K562 (cell line): ENCODE measurements at regions not wholly inside any gene's neighbourhood (a gene's known extent, or its start where the extent isn't known, plus 50 kb on each side); places are given as distances from the start of the nearest gene placed in this dataset.

Experiments used
- ATAC-seq: fragments of 200-7000 bp; cut with Tn5 transposase; 3 replicates; pipeline ENCODE4 v1.9.1; 2020; ENCODE audit warnings: moderate library complexity
- BruUV-seq: library from RNA; stranded (reverse); fragments of 400-500 nt; replicated peaks from 2 replicates; lab custom pipeline; 2021; lab: Mats Ljungman, UMichigan
- CTCF ChIA-PET: fragments of 300-600 bp; formaldehyde crosslinking; extraction: SDS; loops from one replicate; lab custom pipeline; 2021; ENCODE audit warnings: low intra/inter-chr PET ratio; lab: Yijun Ruan, JAX
- POLR2A ChIA-PET: fragments of 300-600, 350-650 bp; sonication (Branson Sonifier 250); formaldehyde crosslinking; extraction: SDS; loops from one replicate; lab custom pipeline; 2021; ENCODE audit warnings: antibody characterized with exemption, inconsistent platforms; lab: Yijun Ruan, JAX
- DNase-seq, 4 experiments: peaks; one replicate each; pipeline versions ENCODE4 v3.0.0 to v3.0.0-alpha.2; 2011 to 2018; ENCODE audit warnings: low spot score in 3 of 4, mixed read lengths in 3 of 4; ENCODE audit errors: extremely low read depth in 1 of 4
- FAIRE-seq: peaks from 2 replicates; lab custom pipeline; 2011; peaks lifted over from hg19 to GRCh38; lab: Jason Lieb, UNC
- H2AFZ ChIP-seq: 2 replicates; pipeline ENCODE4 v1.6.0; 2011; ENCODE audit warnings: low read depth, low read length, control low read depth, inconsistent platforms
- H3K27ac ChIP-seq: fragments of 200-600 bp; 3 replicates; pipeline ENCODE4 v1.8.0; 2011; ENCODE audit warnings: low read depth, mild to moderate bottlenecking, control low read depth, inconsistent platforms, low read length, moderate library complexity, mixed read lengths; ENCODE audit errors: extremely low read depth
- H3K27me3 ChIP-seq, 2 experiments: fragments of 300-600 bp in 1 of 2; 2 replicates in 1 of 2; 3 replicates in 1 of 2; pipeline versions ENCODE4 v1.6.0 to v1.8.0; 2011; ENCODE audit warnings: inconsistent platforms in 2 of 2, low read length in 2 of 2, mild to moderate bottlenecking in 1 of 2, mixed read lengths in 1 of 2, moderate library complexity in 1 of 2; ENCODE audit not compliant: control insufficient read depth in 2 of 2, insufficient read depth in 2 of 2
- H3K36me3 ChIP-seq: fragments of 300-600 bp; 3 replicates; pipeline ENCODE4 v1.8.0; 2011; ENCODE audit warnings: mild to moderate bottlenecking, low read length, inconsistent platforms; ENCODE audit not compliant: control insufficient read depth, insufficient read depth
- H3K4me1 ChIP-seq, 2 experiments: fragments of 200-600 bp in 1 of 2; replicated peaks in 1 of 2; 2 replicates in 1 of 2; 3 replicates in 1 of 2; pipeline versions ENCODE4 v1.5.1 to v1.8.0; 2011; ENCODE audit warnings: inconsistent platforms in 2 of 2, low read length in 2 of 2, mild to moderate bottlenecking in 1 of 2, mixed read lengths in 1 of 2, moderate library complexity in 1 of 2; ENCODE audit not compliant: control insufficient read depth in 2 of 2, insufficient read depth in 2 of 2
- H3K4me2 ChIP-seq: 2 replicates; pipeline ENCODE4 v1.6.1; 2011; ENCODE audit warnings: low read length, control low read depth, inconsistent platforms, mixed read lengths; ENCODE audit not compliant: insufficient read depth
- H3K4me3 ChIP-seq: fragments of 200-600 bp; sonication (generic), shearing (Covaris generic); 2 replicates; pipeline ENCODE4 v1.5.1; 2016; ENCODE audit warnings: control low read depth, inconsistent platforms
- H3K79me2 ChIP-seq: fragments of 200-600 bp; 3 replicates; pipeline ENCODE4 v1.8.0; 2011; ENCODE audit warnings: low read length, inconsistent platforms; ENCODE audit not compliant: control insufficient read depth, insufficient read depth
- H3K9ac ChIP-seq, 2 experiments: 2 replicates each; pipeline versions ENCODE4 v1.6.0 to v1.6.1; 2011; ENCODE audit warnings: low read depth in 2 of 2, low read length in 2 of 2, control low read depth in 1 of 2, inconsistent platforms in 1 of 2, mild to moderate bottlenecking in 1 of 2, mixed read lengths in 1 of 2; ENCODE audit not compliant: insufficient read depth in 1 of 2
- H3K9me1 ChIP-seq: one replicate; pipeline ENCODE4 v1.6.0; 2011; ENCODE audit warnings: inconsistent platforms, mild to moderate bottlenecking, low read length, moderate library complexity; ENCODE audit not compliant: control insufficient read depth, insufficient read depth
- H3K9me3 ChIP-seq: replicated peaks from 2 replicates; pipeline ENCODE4 v1.5.1; 2011; ENCODE audit warnings: low read depth, low read length, inconsistent platforms; ENCODE audit not compliant: control insufficient read depth, insufficient read depth
- H4K20me1 ChIP-seq: replicated peaks from 2 replicates; pipeline ENCODE4 v1.6.1; 2011; ENCODE audit warnings: low read length, inconsistent platforms, mixed read lengths; ENCODE audit not compliant: control insufficient read depth, insufficient read depth
- CEBPB ChIP-seq: fragments of 450-650 bp; IDR thresholded peaks from 2 replicates; pipeline ENCODE4 v1.6.1; 2016; ENCODE audit warnings: missing genetic modification characterization, missing compliant biosample characterization
- CEBPG ChIP-seq, 3 experiments: fragments of 200-800 bp in 1 of 3; sonication (Bioruptor generic) in 1 of 3; sonication (generic) in 1 of 3; formaldehyde crosslinking in 1 of 3; IDR thresholded peaks in 2 of 3; conservative IDR thresholded peaks in 1 of 3; 2 replicates each; pipeline versions ENCODE4 v1.6.1 to v1.8.0; 2016 to 2022; ENCODE audit warnings: missing compliant biosample characterization in 2 of 3, missing genetic modification characterization in 2 of 3, mild to moderate bottlenecking in 1 of 3, missing genetic modification reagents in 1 of 3
- DPF2 ChIP-seq: fragments of 450-650 bp; IDR thresholded peaks from 2 replicates; pipeline ENCODE4 v1.6.1; 2016
- JUN ChIP-seq, 2 experiments: sonication (generic) in 1 of 2; formaldehyde crosslinking in 1 of 2; IDR thresholded peaks; 2 replicates each; pipeline versions ENCODE4 v1.6.1 to v1.8.0; 2012 to 2022; ENCODE audit warnings: borderline replicate concordance in 2 of 2, mild to moderate bottlenecking in 2 of 2, improper control_type of control experiment in 1 of 2, low read depth in 1 of 2, low read length in 1 of 2, missing genetic modification reagents in 1 of 2
- MCM3 ChIP-seq: fragments of 450-650 bp; IDR thresholded peaks from 2 replicates; pipeline ENCODE4 v1.6.1; 2016
- MECOM ChIP-seq: fragments of 250-450 bp; sonication (Bioruptor Pico); IDR thresholded peaks from 2 replicates; pipeline ENCODE4 v1.8.0; 2022; ENCODE audit warnings: inconsistent platforms
- MEIS2 ChIP-seq: fragments of 450-650 bp; IDR thresholded peaks from 2 replicates; pipeline ENCODE4 v1.6.1; 2014; ENCODE audit warnings: mild to moderate bottlenecking; ENCODE audit not compliant: partially characterized antibody
- NR1H2 ChIP-seq: sonication (generic); formaldehyde crosslinking; IDR thresholded peaks from 2 replicates; pipeline ENCODE4 v1.4.0; 2020; ENCODE audit warnings: mild to moderate bottlenecking, missing genetic modification reagents
- POLR2H ChIP-seq: IDR thresholded peaks from 2 replicates; pipeline ENCODE4 v1.6.1; 2016; ENCODE audit warnings: missing genetic modification characterization, low read depth, mild to moderate bottlenecking, control low read depth, missing compliant biosample characterization, moderate library complexity
- PYGO2 ChIP-seq: fragments of 450-650 bp; IDR thresholded peaks from 2 replicates; pipeline ENCODE4 v1.6.1; 2016; ENCODE audit warnings: mild to moderate bottlenecking, missing genetic modification characterization, moderate library complexity, missing compliant biosample characterization
- RHOXF2B ChIP-seq: fragments of 250-450 bp; sonication (Bioruptor Pico); conservative IDR thresholded peaks from 2 replicates; pipeline ENCODE4 v1.5.1; 2021
- SRSF3 ChIP-seq: fragments of 200-400 bp; formaldehyde crosslinking; IDR thresholded peaks from 2 replicates; pipeline ENCODE4 v1.6.1; 2016; ENCODE audit warnings: mild to moderate bottlenecking, low read length, moderate library complexity; ENCODE audit not compliant: insufficient read depth
- TAF15 ChIP-seq: fragments of 200-400 bp; formaldehyde crosslinking; IDR thresholded peaks from 2 replicates; pipeline ENCODE4 v1.6.1; 2017; ENCODE audit warnings: mild to moderate bottlenecking, low read depth, low read length, moderate library complexity
- XRCC5 ChIP-seq: fragments of 200-400 bp; formaldehyde crosslinking; IDR thresholded peaks from 2 replicates; pipeline ENCODE4 v1.6.1; 2017; ENCODE audit warnings: low read depth, mild to moderate bottlenecking, low read length
- ZNF140 ChIP-seq: fragments of 250-450 bp; sonication (Bioruptor Pico); IDR thresholded peaks from 2 replicates; pipeline ENCODE4 v1.8.0; 2021; ENCODE audit warnings: moderate library complexity, mild to moderate bottlenecking, inconsistent platforms
- ZNF253 ChIP-seq: fragments of 250-450 bp; sonication (Bioruptor Pico); conservative IDR thresholded peaks from 2 replicates; pipeline ENCODE4 v1.6.1; 2021; ENCODE audit warnings: mild to moderate bottlenecking
- ZNF644 ChIP-seq: fragments of 200-800 bp; sonication (Bioruptor generic); IDR thresholded peaks from 2 replicates; pipeline ENCODE4 v1.6.1; 2016; ENCODE audit warnings: low read depth, missing genetic modification characterization, missing compliant biosample characterization
- WGBS: fragments of 100-300 bp; shearing (Covaris generic); methylation state at CpG from one replicate; pipeline ENCODE4 v1.1.6; 2016; ENCODE audit warnings: low coverage, mixed read lengths; ENCODE audit not compliant: insufficient coverage; ENCODE audit errors: missing lambda C conversion rate; 5-methylcytosine and 5-hydroxymethylcytosine counted together
- in situ Hi-C: fragments of 300-500 bp; cut with MboI; formaldehyde crosslinking; loops from 4 replicates; pipeline ENCODE4 v1.15.0; 2018; ENCODE audit warnings: inconsistent platforms, mixed read lengths
- intact Hi-C: fragments of 100-400 bp; cut with micrococcal nuclease; formaldehyde crosslinking; loops from 2 replicates; pipeline ENCODE4 v1.14.2; 2022
- TF ChIP-seq, protein P1 (sequence below): sonication (generic); formaldehyde crosslinking; IDR thresholded peaks from 2 replicates; pipeline ENCODE4 v1.8.0; 2022; ENCODE audit warnings: mild to moderate bottlenecking, missing genetic modification reagents

DNA sequence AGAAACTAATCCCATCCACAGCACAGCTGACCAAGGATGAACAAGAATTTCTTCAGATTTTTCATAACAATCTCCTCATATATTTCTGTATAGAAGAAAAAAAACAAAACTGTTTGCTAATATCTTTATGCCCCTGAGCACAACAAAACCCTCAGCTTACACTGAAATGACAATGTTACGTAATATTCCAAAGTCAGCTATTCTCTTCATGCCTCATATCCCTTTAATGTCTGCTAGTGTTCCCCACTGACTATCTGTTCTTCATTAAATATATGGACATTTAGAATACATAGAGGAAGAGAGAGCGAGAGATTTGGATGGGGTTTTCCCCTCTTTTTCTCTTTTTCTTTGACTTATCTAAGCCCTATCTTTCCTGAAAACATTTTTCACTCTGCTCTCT, 87.9 kb upstream of the GULP1 start:
- H3K27me3 ChIP-seq: no peaks in the 10 kb centered on the region
- H3K4me3 ChIP-seq: no peak overlapping the region
- no peak for FAIRE-seq
- H3K9me1 ChIP-seq: no peaks in the 10 kb centered on the region
- H3K4me1 ChIP-seq: no peaks in the 10 kb centered on the region; a peak in 1 of 5 replicates
- CTCF ChIA-PET: no interaction called here
- H3K9me3 ChIP-seq: no peaks in the 10 kb centered on the region
- no peak overlapping the region for H3K9ac ChIP-seq
- H2AFZ ChIP-seq: no peak overlapping the region
- intact Hi-C loops: loop anchor here (10.0 kb wide), 1 partner anchor 161 kb away; no protein-coding TSS in a partner anchor
- no peaks in the 10 kb centered on the region for H3K79me2 ChIP-seq
- POLR2A ChIA-PET: no interaction called here
- no TSS peak for BruUV-seq
- DNase-seq: no peak
- H4K20me1 ChIP-seq: no peaks in the 10 kb centered on the region
- TF ChIP-seq CEBPB (tag) (peak; percentile 50), DPF2 (no peak), MCM3 (no peak), MECOM (no peak), XRCC5 (no peak), CEBPG (CRISPR knock-in tag; IDR thresholded peaks at IDR 0.05) (no peak), CEBPG (tag; conservative IDR thresholded peaks at IDR 0.05 in 1 of 2, IDR thresholded peaks at IDR 0.05 in 1 of 2) (peak in 1 of 2 experiments; percentile 52; a peak in 2 of 4 replicates), ZNF140 (CRISPR knock-in tag) (no peak)
- in situ Hi-C loops: no loop called here
- H3K36me3 ChIP-seq: no peaks in the 10 kb centered on the region
- ATAC-seq: no peak
- no peak overlapping the region for H3K4me2 ChIP-seq
- H3K27ac ChIP-seq: no peak overlapping the region
- WGBS: 64% methylated on average over 2 of the region's 2 CpGs

DNA sequence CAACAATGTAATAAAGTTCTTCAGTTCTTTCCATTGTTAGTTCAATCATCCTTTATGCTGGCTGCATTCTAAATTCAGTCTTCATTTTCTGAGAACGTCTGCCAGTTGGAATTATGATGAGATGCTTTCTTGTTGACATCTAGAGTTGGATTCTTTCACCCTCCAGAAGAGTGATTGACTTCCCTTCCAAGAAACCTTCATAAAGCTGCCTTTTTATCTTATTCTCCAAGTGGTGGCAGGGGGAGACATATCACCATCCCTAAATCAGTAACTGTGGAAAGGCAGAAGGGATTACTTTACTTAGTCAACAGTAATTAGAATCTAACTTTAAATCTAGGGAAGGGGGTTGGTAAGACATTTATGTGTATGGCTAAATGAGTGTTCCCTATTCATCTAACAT, 86.8 kb upstream of the GULP1 start:
- H3K9ac ChIP-seq: no peak overlapping the region
- ATAC-seq (no peak), DNase-seq (no peak), FAIRE-seq (no peak)
- no peaks in the 10 kb centered on the region for H3K36me3 ChIP-seq
- H2AFZ ChIP-seq: no peak overlapping the region
- ChIA-PET CTCF (interaction anchor here (1.2 kb wide), 1 partner anchor 165 kb away, joined by 3 read pairs; no protein-coding TSS in a partner anchor), POLR2A (no interaction called here)
- H3K27ac ChIP-seq: no peak overlapping the region
- no peaks in the 10 kb centered on the region for H4K20me1 ChIP-seq
- H3K4me3 ChIP-seq: no peak overlapping the region
- in situ Hi-C loops (no loop called here), intact Hi-C loops (loop anchor here (10.0 kb wide), 1 partner anchor 160 kb away; no protein-coding TSS in a partner anchor)
- WGBS: 7% methylated on average over 1 of the region's 1 CpG
- no peaks in the 10 kb centered on the region for H3K9me1 ChIP-seq
- no peak overlapping the region for H3K4me2 ChIP-seq
- no peaks in the 10 kb centered on the region; a peak in 1 of 5 replicates for H3K4me1 ChIP-seq
- no peaks in the 10 kb centered on the region for H3K79me2 ChIP-seq
- no TSS peak for BruUV-seq
- no peaks in the 10 kb centered on the region for H3K9me3 ChIP-seq
- H3K27me3 ChIP-seq: no peaks in the 10 kb centered on the region
- TF ChIP-seq NR1H2 (CRISPR knock-in tag): no peak
- TF ChIP-seq PYGO2: no peak
- TF ChIP-seq SRSF3: no peak
- no peak for TF ChIP-seq POLR2H (tag)
- TF ChIP-seq RHOXF2B (CRISPR knock-in tag): no peak
- no peak for TF ChIP-seq JUN (IDR thresholded peaks at IDR 0.05; ENCODE audit: borderline replicate concordance, low read depth, low read length)
- TF ChIP-seq JUN (CRISPR knock-in tag; IDR thresholded peaks at IDR 0.05; ENCODE audit: borderline replicate concordance): no peak
- TF ChIP-seq MEIS2: peak; percentile 24
- TF ChIP-seq, protein P1, sequence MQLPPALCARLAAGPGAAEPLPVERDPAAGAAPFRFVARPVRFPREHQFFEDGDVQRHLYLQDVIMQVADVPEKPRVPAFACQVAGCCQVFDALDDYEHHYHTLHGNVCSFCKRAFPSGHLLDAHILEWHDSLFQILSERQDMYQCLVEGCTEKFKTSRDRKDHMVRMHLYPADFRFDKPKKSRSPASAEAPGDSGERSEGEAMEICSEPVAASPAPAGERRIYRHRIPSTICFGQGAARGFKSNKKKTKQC: no peak
- TF ChIP-seq TAF15: no peak
- TF ChIP-seq ZNF253 (CRISPR knock-in tag): no peak
- TF ChIP-seq ZNF644 (tag): no peak
